Upper lobe of left lung (tissue), 6 donors: ENCODE measurements at regions not wholly inside any gene's neighbourhood (a gene's known extent, or its start where the extent isn't known, plus 50 kb on each side); places are given as distances from the start of the nearest gene placed in this dataset.

Source experiments
- ATAC-seq, 2 donors: fragments of 200-7000 bp; cut with Tn5 transposase; one replicate each; pipeline ENCODE4 v1.9.1; 2022; ENCODE audit warnings: mild to moderate bottlenecking in 2 of 2, moderate library complexity in 2 of 2; ENCODE audit not compliant: low FRiP score in 2 of 2
- DNase-seq, 2 donors: peaks; one replicate each; pipeline ENCODE4 v3.0.0-alpha.2; 2019 to 2020
- H3K27ac ChIP-seq, 4 donors: fragments of 200-600 bp; sonication (generic); one replicate each; pipeline ENCODE4 v1.5.1; 2016 to 2019
- H3K27me3 ChIP-seq, 4 donors: fragments of 200-600 bp; sonication (generic); one replicate each; pipeline ENCODE4 v1.5.1; 2017 to 2019
- H3K36me3 ChIP-seq, 4 donors: fragments of 200-600 bp; sonication (generic); one replicate each; pipeline ENCODE4 v1.5.1; 2016 to 2019
- H3K4me1 ChIP-seq, 4 donors: fragments of 200-600 bp; sonication (generic); one replicate each; pipeline ENCODE4 v1.5.1; 2018 to 2019
- H3K4me3 ChIP-seq, 4 donors: fragments of 200-600 bp; sonication (generic); one replicate each; pipeline ENCODE4 v1.5.1; 2017 to 2019; ENCODE audit warnings: mild to moderate bottlenecking in 2 of 4, moderate library complexity in 1 of 4
- H3K9me3 ChIP-seq, 4 donors: fragments of 200-600 bp; sonication (generic); one replicate each; pipeline ENCODE4 v1.5.1; 2018 to 2019
- CTCF ChIP-seq, 6 experiments: fragments of 450-650 bp in 4 of 6; fragments of 200-600 bp in 2 of 6; sonication (generic) in 2 of 6; IDR thresholded peaks; one replicate each; pipeline ENCODE4 v1.5.1; 2016 to 2019; ENCODE audit warnings: antibody characterized with exemption in 6 of 6
- EP300 ChIP-seq, 4 donors: sonication (generic); formaldehyde crosslinking; IDR thresholded peaks; one replicate each; pipeline ENCODE4 v1.5.1; 2017; ENCODE audit warnings: antibody characterized with exemption in 4 of 4, control low read depth in 2 of 4
- POLR2A ChIP-seq, 4 donors: fragments of 450-650 bp; IDR thresholded peaks; one replicate each; pipeline ENCODE4 v1.5.1; 2016 to 2017; ENCODE audit warnings: antibody characterized with exemption in 4 of 4, mild to moderate bottlenecking in 2 of 4
- POLR2AphosphoS5 ChIP-seq, 2 donors: sonication (generic); formaldehyde crosslinking; IDR thresholded peaks; one replicate each; pipeline ENCODE4 v1.5.1; 2017; ENCODE audit warnings: antibody characterized with exemption in 2 of 2
- WGBS, 2 donors: methylation state at CpG; one replicate each; pipeline ENCODE4 v1.1.5; 2017 to 2018; 5-methylcytosine and 5-hydroxymethylcytosine counted together
- donor health status: DM: no; HTN: no; CAD: no; lungs with moderate emphysema.
- donor health status: DM: no; HTN: yes; CAD: no; lungs with severe emphysema.

- 88 to 90% methylated on average over 12 to 17 of the region's 17 CpGs for WGBS, 2 donors
- H3K27ac ChIP-seq, result no peak overlapping the region
Observed at GRCh38 chr5:28926422-28926821, 1888.0 kb upstream of the CDH9 start.

GRCh38 chr5:28917631-28918030, 1879.2 kb upstream of the CDH9 start:
- DNase-seq, result no peak
- Histone ChIP-seq H3K4me3 (no peak overlapping the region), H3K9me3 (no peaks in the 10 kb centered on the region), H3K4me1 (no peaks in the 10 kb centered on the region), H3K36me3 (no peaks in the 10 kb centered on the region), H3K27ac (no peak overlapping the region), H3K27me3 (no peaks in the 10 kb centered on the region)
- no peak for ATAC-seq
- 83 to 86% methylated on average over 2 of the region's 2 CpGs for WGBS, 2 donors
- TF ChIP-seq EP300 (IDR thresholded peaks at IDR 0.05), result no peak
- TF ChIP-seq POLR2AphosphoS5 (IDR thresholded peaks at IDR 0.05), result no peak
- TF ChIP-seq CTCF (IDR thresholded peaks at IDR 0.05), result no peak
- no peak for TF ChIP-seq POLR2A (IDR thresholded peaks at IDR 0.05)

More at GRCh38 chr5:28926422-28926821, 1888.0 kb upstream of the CDH9 start:
- no peak for TF ChIP-seq EP300 (IDR thresholded peaks at IDR 0.05)
- Histone ChIP-seq H3K4me1 (no peaks in the 10 kb centered on the region), H3K27me3 (no peaks in the 10 kb centered on the region), H3K4me3 (no peak overlapping the region), H3K9me3 (peaks cover 0 to 18% (median 0%) of the 10 kb centered on the region in 4 donors), H3K36me3 (no peaks in the 10 kb centered on the region)
- ATAC-seq (no peak), DNase-seq (peak in 1 of 2 donors; percentile 58)

GRCh38 chr5:28914297-28914696, 1875.9 kb upstream of the CDH9 start:
- Histone ChIP-seq H3K4me1 (no peaks in the 10 kb centered on the region), H3K36me3 (no peaks in the 10 kb centered on the region), H3K4me3 (no peak overlapping the region), H3K9me3 (no peaks in the 10 kb centered on the region), H3K27ac (no peak overlapping the region), H3K27me3 (no peaks in the 10 kb centered on the region)
- DNase-seq (no peak), ATAC-seq (no peak)
- 76 to 79% methylated on average over 2 of the region's 2 CpGs for WGBS, 2 donors
- TF ChIP-seq EP300 (IDR thresholded peaks at IDR 0.05), result no peak
- TF ChIP-seq POLR2A (IDR thresholded peaks at IDR 0.05), result no peak
- no peak for TF ChIP-seq POLR2AphosphoS5 (IDR thresholded peaks at IDR 0.05)
- no peak for TF ChIP-seq CTCF (IDR thresholded peaks at IDR 0.05)

- ATAC-seq (no peak), DNase-seq (no peak)
- Histone ChIP-seq H3K9me3 (no peaks in the 10 kb centered on the region), H3K27me3 (no peaks in the 10 kb centered on the region), H3K36me3 (no peaks in the 10 kb centered on the region), H3K27ac (no peak overlapping the region), H3K4me3 (no peak overlapping the region), H3K4me1 (no peaks in the 10 kb centered on the region)
- TF ChIP-seq EP300 (IDR thresholded peaks at IDR 0.05) (no peak), CTCF (IDR thresholded peaks at IDR 0.05) (no peak), POLR2AphosphoS5 (IDR thresholded peaks at IDR 0.05) (no peak), POLR2A (IDR thresholded peaks at IDR 0.05) (no peak)
Observed at GRCh38 chr5:28903643-28904042, 1865.3 kb upstream of the CDH9 start.

GRCh38 chr5:28896949-28897348, 1858.6 kb upstream of the CDH9 start:
- ATAC-seq, result no peak
- H3K36me3 ChIP-seq, result no peaks in the 10 kb centered on the region
- H3K9me3 ChIP-seq, result no peaks in the 10 kb centered on the region
- H3K27me3 ChIP-seq, result no peaks in the 10 kb centered on the region
- no peak for DNase-seq
- no peak for TF ChIP-seq EP300 (IDR thresholded peaks at IDR 0.05)
- TF ChIP-seq POLR2A (IDR thresholded peaks at IDR 0.05), result no peak
- TF ChIP-seq CTCF (IDR thresholded peaks at IDR 0.05), result no peak
- TF ChIP-seq POLR2AphosphoS5 (IDR thresholded peaks at IDR 0.05), result no peak
- H3K4me3 ChIP-seq, result no peak overlapping the region
- no peaks in the 10 kb centered on the region for H3K4me1 ChIP-seq
- H3K27ac ChIP-seq, result no peak overlapping the region
